Keratinocyte (primary cell): ENCODE measurements at regions not wholly inside any gene's neighbourhood (a gene's known extent, or its start where the extent isn't known, plus 50 kb on each side); places are given as distances from the start of the nearest gene placed in this dataset.

Experiments used
- DNase-seq: peaks from one replicate; pipeline ENCODE4 v3.0.0-alpha.2; 2011; ENCODE audit warnings: low read depth, missing footprints, low spot score
- FAIRE-seq: peaks from 2 replicates; lab custom pipeline; 2011; peaks lifted over from hg19 to GRCh38; lab: Jason Lieb, UNC
- H2AFZ ChIP-seq: 2 replicates; pipeline ENCODE4 v1.6.0; 2012; ENCODE audit warnings: low read length, control low read depth, inconsistent platforms; ENCODE audit not compliant: control insufficient read depth
- H3K27ac ChIP-seq: 2 replicates; pipeline ENCODE4 v1.5.1; 2011; ENCODE audit warnings: low read length; ENCODE audit not compliant: control insufficient read depth, insufficient read depth
- H3K27me3 ChIP-seq: 3 replicates; pipeline ENCODE4 v1.6.0; 2011; ENCODE audit warnings: low read length; ENCODE audit not compliant: control insufficient read depth, insufficient read depth; ENCODE audit errors: extremely low read depth
- H3K36me3 ChIP-seq, 2 experiments: 2 replicates in 1 of 2; 3 replicates in 1 of 2; pipeline ENCODE4 v1.5.1; 2011; ENCODE audit warnings: low read length in 2 of 2, mild to moderate bottlenecking in 1 of 2; ENCODE audit not compliant: control insufficient read depth in 2 of 2, insufficient read depth in 2 of 2; ENCODE audit errors: extremely low read depth in 1 of 2
- H3K4me1 ChIP-seq: 3 replicates; pipeline ENCODE4 v1.5.1; 2011; ENCODE audit warnings: low read length; ENCODE audit not compliant: control insufficient read depth, insufficient read depth; ENCODE audit errors: extremely low read depth
- H3K4me2 ChIP-seq: 3 replicates; pipeline ENCODE4 v1.6.0; 2011; ENCODE audit warnings: low read depth, low read length; ENCODE audit not compliant: control insufficient read depth, insufficient read depth; ENCODE audit errors: extremely low read depth
- H3K4me3 ChIP-seq, 3 experiments: fragments of 200-600 bp in 1 of 3; sonication (generic) in 1 of 3; 2 replicates in 2 of 3; 3 replicates in 1 of 3; pipeline ENCODE4 v1.5.1; 2011 to 2016; ENCODE audit warnings: low read length in 3 of 3, mild to moderate bottlenecking in 3 of 3, control low read depth in 2 of 3, inconsistent platforms in 1 of 3, low read depth in 1 of 3, mixed read lengths in 1 of 3, mixed run types in 1 of 3, moderate library complexity in 1 of 3; ENCODE audit not compliant: control insufficient read depth in 2 of 3, insufficient read depth in 2 of 3; ENCODE audit errors: extremely low read depth in 1 of 3
- H3K79me2 ChIP-seq: 2 replicates; pipeline ENCODE4 v1.6.0; 2012; ENCODE audit warnings: low read length; ENCODE audit not compliant: control insufficient read depth, insufficient read depth
- H3K9ac ChIP-seq: 3 replicates; pipeline ENCODE4 v1.6.0; 2011; ENCODE audit warnings: low read length; ENCODE audit not compliant: control insufficient read depth, insufficient read depth; ENCODE audit errors: extremely low read depth
- H3K9me1 ChIP-seq: 3 replicates; pipeline ENCODE4 v1.6.0; 2011; ENCODE audit warnings: low read length; ENCODE audit not compliant: control insufficient read depth, insufficient read depth; ENCODE audit errors: extremely low read depth
- H3K9me3 ChIP-seq: 2 replicates; pipeline ENCODE4 v1.5.1; 2012; ENCODE audit warnings: low read depth, low read length; ENCODE audit not compliant: control insufficient read depth
- H4K20me1 ChIP-seq: 3 replicates; pipeline ENCODE4 v1.6.0; 2011; ENCODE audit warnings: low read length; ENCODE audit not compliant: control insufficient read depth, insufficient read depth; ENCODE audit errors: extremely low read depth
- EZH2 ChIP-seq: IDR thresholded peaks from one replicate; pipeline ENCODE4 v1.6.1; 2012; ENCODE audit warnings: inconsistent platforms, mild to moderate bottlenecking, low read length, moderate library complexity
- dilution Hi-C: fragments of 300-500 bp; cut with MboI; formaldehyde crosslinking; loops from one replicate; pipeline ENCODE4 v1.7.0; 2020; ENCODE audit warnings: low sequenced_read_pairs; ENCODE audit not compliant: extremely low pct_ligation_motif_present
- TF ChIP-seq, protein P1 (sequence below), 3 experiments: IDR thresholded peaks in 1 of 3; conservative IDR thresholded peaks in 1 of 3; optimal IDR thresholded peaks in 1 of 3; 2 replicates in 2 of 3; 3 replicates in 1 of 3; pipeline versions ENCODE3 to v1.5.1; 2011; ENCODE audit warnings: low read length in 3 of 3, mild to moderate bottlenecking in 3 of 3, moderate library complexity in 2 of 3, control low read depth in 1 of 3, inconsistent platforms in 1 of 3; ENCODE audit not compliant: insufficient read depth in 2 of 3; ENCODE audit errors: extremely low read depth in 1 of 3

DNA sequence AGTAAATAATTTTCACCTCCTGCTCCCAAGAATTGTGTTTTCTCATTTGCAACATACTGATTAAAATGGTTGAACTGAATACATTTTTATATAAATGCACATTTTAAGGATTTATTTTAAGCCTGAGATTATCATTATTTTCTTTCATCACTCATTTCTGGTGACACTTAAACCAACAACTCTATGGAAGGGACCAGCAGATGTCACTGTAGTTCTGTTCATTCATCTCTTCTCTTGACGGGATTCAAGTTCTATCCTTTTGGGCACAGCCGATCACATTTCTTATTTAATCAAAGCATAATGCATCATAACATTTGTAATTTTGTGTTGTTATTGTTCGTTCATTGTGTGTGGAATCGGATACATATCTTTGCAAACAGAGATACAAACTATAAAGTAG, 417.9 kb downstream of the HRH4 start:
- no peak overlapping the region for H2AFZ ChIP-seq
- H3K79me2 ChIP-seq = no peaks in the 10 kb centered on the region
- H3K9ac ChIP-seq = no peak overlapping the region
- H3K4me2 ChIP-seq = no peak overlapping the region
- H3K27me3 ChIP-seq = no peaks in the 10 kb centered on the region
- dilution Hi-C loops = no loop called here
- H3K9me1 ChIP-seq = no peaks in the 10 kb centered on the region
- no peak for FAIRE-seq
- no peak overlapping the region for H3K27ac ChIP-seq
- H3K36me3 ChIP-seq = no peaks in the 10 kb centered on the region
- DNase-seq = no peak
- no peak for TF ChIP-seq EZH2
- TF ChIP-seq, protein P1, sequence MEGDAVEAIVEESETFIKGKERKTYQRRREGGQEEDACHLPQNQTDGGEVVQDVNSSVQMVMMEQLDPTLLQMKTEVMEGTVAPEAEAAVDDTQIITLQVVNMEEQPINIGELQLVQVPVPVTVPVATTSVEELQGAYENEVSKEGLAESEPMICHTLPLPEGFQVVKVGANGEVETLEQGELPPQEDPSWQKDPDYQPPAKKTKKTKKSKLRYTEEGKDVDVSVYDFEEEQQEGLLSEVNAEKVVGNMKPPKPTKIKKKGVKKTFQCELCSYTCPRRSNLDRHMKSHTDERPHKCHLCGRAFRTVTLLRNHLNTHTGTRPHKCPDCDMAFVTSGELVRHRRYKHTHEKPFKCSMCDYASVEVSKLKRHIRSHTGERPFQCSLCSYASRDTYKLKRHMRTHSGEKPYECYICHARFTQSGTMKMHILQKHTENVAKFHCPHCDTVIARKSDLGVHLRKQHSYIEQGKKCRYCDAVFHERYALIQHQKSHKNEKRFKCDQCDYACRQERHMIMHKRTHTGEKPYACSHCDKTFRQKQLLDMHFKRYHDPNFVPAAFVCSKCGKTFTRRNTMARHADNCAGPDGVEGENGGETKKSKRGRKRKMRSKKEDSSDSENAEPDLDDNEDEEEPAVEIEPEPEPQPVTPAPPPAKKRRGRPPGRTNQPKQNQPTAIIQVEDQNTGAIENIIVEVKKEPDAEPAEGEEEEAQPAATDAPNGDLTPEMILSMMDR (optimal IDR thresholded peaks at IDR 0.05 in 1 of 3, IDR thresholded peaks at IDR 0.05 in 1 of 3, conservative IDR thresholded peaks at IDR 0.05 in 1 of 3; ENCODE audit: extremely low read depth in 1 of 3, insufficient read depth in 2 of 3, low read length in 3 of 3) = peak in 1 of 3 experiments; percentile 24
- no peaks in the 10 kb centered on the region for H3K9me3 ChIP-seq
- H3K4me1 ChIP-seq = no peaks in the 10 kb centered on the region
- H4K20me1 ChIP-seq = no peaks in the 10 kb centered on the region
- H3K4me3 ChIP-seq = no peak overlapping the region

DNA sequence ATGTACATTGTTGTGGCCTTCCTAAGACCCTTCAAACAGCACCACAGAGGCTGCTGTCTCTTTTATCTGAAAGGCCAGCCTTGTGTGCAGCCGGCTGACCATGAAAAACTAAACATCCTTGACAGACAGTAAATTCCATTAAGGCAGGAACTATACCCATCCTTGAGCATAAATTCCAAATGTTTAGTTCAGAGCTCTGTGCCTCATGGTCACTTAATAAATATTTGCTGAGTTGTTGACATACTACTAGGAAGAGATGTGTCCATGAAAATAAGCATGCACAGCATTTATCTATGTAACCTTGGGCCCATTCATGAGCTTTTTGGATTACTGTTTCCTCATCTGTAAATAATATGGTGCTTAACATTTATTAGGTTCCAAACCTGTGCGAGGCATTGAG, 424.8 kb downstream of the HRH4 start:
- H3K27ac ChIP-seq = no peak overlapping the region
- no peak for TF ChIP-seq EZH2
- TF ChIP-seq, protein P1 (optimal IDR thresholded peaks at IDR 0.05 in 1 of 3, IDR thresholded peaks at IDR 0.05 in 1 of 3, conservative IDR thresholded peaks at IDR 0.05 in 1 of 3; ENCODE audit: extremely low read depth in 1 of 3, insufficient read depth in 2 of 3, low read length in 3 of 3) = no peak
- no peaks in the 10 kb centered on the region for H3K9me1 ChIP-seq
- no peaks in the 10 kb centered on the region for H3K4me1 ChIP-seq
- H3K79me2 ChIP-seq = no peaks in the 10 kb centered on the region
- FAIRE-seq (no peak), DNase-seq (no peak)
- H3K4me2 ChIP-seq = no peak overlapping the region
- no peaks in the 10 kb centered on the region for H4K20me1 ChIP-seq
- no peak overlapping the region for H2AFZ ChIP-seq
- dilution Hi-C loops = no loop called here
- no peaks in the 10 kb centered on the region for H3K27me3 ChIP-seq
- no peaks in the 10 kb centered on the region for H3K9me3 ChIP-seq
- H3K4me3 ChIP-seq = no peak overlapping the region
- H3K9ac ChIP-seq = no peak overlapping the region
- no peaks in the 10 kb centered on the region for H3K36me3 ChIP-seq
